H1 (cell line): ENCODE measurements at regions not wholly inside any gene's neighbourhood (a gene's known extent, or its start where the extent isn't known, plus 50 kb on each side); places are given as distances from the start of the nearest gene placed in this dataset.

ENCODE experiments used
- CTCF ChIA-PET: fragments of 300-600 bp; sonication (Branson Sonifier 250); formaldehyde crosslinking; loops from one replicate; lab custom pipeline; 2021; ENCODE audit not compliant: partially characterized antibody; lab: Charles Lee
- POLR2A ChIA-PET: fragments of 300-600 bp; sonication (Branson Sonifier 250); formaldehyde crosslinking; loops from one replicate; lab custom pipeline; 2021; ENCODE audit warnings: inconsistent platforms; ENCODE audit not compliant: partially characterized antibody; lab: Charles Lee
- DNase-seq, 2 experiments: peaks; one replicate each; pipeline versions ENCODE4 v3.0.0 to v3.0.0-alpha.2; 2010 to 2022; ENCODE audit warnings: low spot score in 2 of 2, low read depth in 1 of 2, mixed read lengths in 1 of 2
- FAIRE-seq: peaks from 2 replicates; lab custom pipeline; 2011; peaks lifted over from hg19 to GRCh38; lab: Jason Lieb, UNC
- H2AFZ ChIP-seq: 2 replicates; pipeline ENCODE4 v1.8.1; 2012; ENCODE audit warnings: low read length, inconsistent platforms
- H2AK5ac ChIP-seq: 2 replicates; pipeline ENCODE4 v1.6.1; 2013; ENCODE audit warnings: low read depth, low read length
- H2BK120ac ChIP-seq: replicated peaks from 2 replicates; pipeline ENCODE3; 2013; ENCODE audit warnings: low read depth, low read length, inconsistent platforms
- H2BK12ac ChIP-seq: 2 replicates; pipeline ENCODE4 v1.6.1; 2013; ENCODE audit warnings: low read depth, low read length
- H2BK15ac ChIP-seq: 2 replicates; pipeline ENCODE4 v1.6.1; 2013; ENCODE audit warnings: low read length
- H2BK20ac ChIP-seq: 2 replicates; pipeline ENCODE4 v1.6.1; 2013; ENCODE audit warnings: low read length
- H2BK5ac ChIP-seq: 2 replicates; pipeline ENCODE4 v1.6.1; 2013; ENCODE audit warnings: low read depth, low read length
- H3K14ac ChIP-seq: 2 replicates; pipeline ENCODE4 v1.6.1; 2013; ENCODE audit warnings: inconsistent platforms; ENCODE audit not compliant: insufficient read length
- H3K18ac ChIP-seq: 2 replicates; pipeline ENCODE4 v1.6.1; 2013; ENCODE audit warnings: low read length; ENCODE audit errors: extremely low read depth
- H3K23ac ChIP-seq: 2 replicates; pipeline ENCODE4 v1.6.1; 2013; ENCODE audit warnings: inconsistent platforms; ENCODE audit not compliant: insufficient read length
- H3K23me2 ChIP-seq: 2 replicates; pipeline ENCODE4 v1.6.1; 2013; ENCODE audit warnings: low read depth, low read length
- H3K27ac ChIP-seq: 2 replicates; pipeline ENCODE4 v1.6.1; 2011; ENCODE audit warnings: low read depth, low read length, inconsistent platforms
- H3K27me3 ChIP-seq, 4 experiments: replicated peaks in 1 of 4; 1 replicate in 1 of 4; 2 replicates in 3 of 4; pipeline versions ENCODE4 v1.6.1 to v1.8.1; 2011 to 2013; ENCODE audit warnings: low read length in 3 of 4, mild to moderate bottlenecking in 3 of 4, inconsistent platforms in 2 of 4, mixed read lengths in 2 of 4, moderate library complexity in 1 of 4; ENCODE audit not compliant: control insufficient read depth in 3 of 4, insufficient read depth in 3 of 4; ENCODE audit errors: extremely low read depth in 1 of 4
- H3K36me3 ChIP-seq, 4 experiments: 2 replicates each; pipeline versions ENCODE4 v1.6.1 to v1.8.1; 2011 to 2013; ENCODE audit warnings: mild to moderate bottlenecking in 4 of 4, low read length in 3 of 4, moderate library complexity in 2 of 4, control low read depth in 1 of 4, inconsistent platforms in 1 of 4; ENCODE audit not compliant: insufficient read depth in 4 of 4, control insufficient read depth in 2 of 4
- H3K4ac ChIP-seq: replicated peaks from 2 replicates; pipeline ENCODE3; 2013; ENCODE audit warnings: low read length, low read depth, mixed read lengths, inconsistent platforms; ENCODE audit not compliant: insufficient read length
- H3K4me1 ChIP-seq, 4 experiments: replicated peaks in 1 of 4; 1 replicate in 1 of 4; 2 replicates in 3 of 4; pipeline versions ENCODE4 v1.6.1 to v1.8.1; 2011 to 2013; ENCODE audit warnings: low read length in 3 of 4, inconsistent platforms in 2 of 4, mixed read lengths in 1 of 4; ENCODE audit not compliant: insufficient read depth in 4 of 4, control insufficient read depth in 3 of 4
- H3K4me2 ChIP-seq, 2 experiments: 2 replicates each; pipeline versions ENCODE4 v1.6.1 to v1.8.1; 2011 to 2013; ENCODE audit warnings: low read depth in 2 of 2, low read length in 2 of 2, control low read depth in 1 of 2, inconsistent platforms in 1 of 2, mild to moderate bottlenecking in 1 of 2; ENCODE audit not compliant: insufficient read depth in 1 of 2
- H3K4me3 ChIP-seq, 4 experiments: fragments of 200-600, 300-600 bp in 1 of 4; sonication (generic), shearing (Covaris generic), sonication (Bioruptor Twin) in 1 of 4; 2 replicates each; pipeline versions ENCODE4 v1.5.1 to v1.8.1; 2011 to 2016; ENCODE audit warnings: low read length in 4 of 4, low read depth in 3 of 4, control low read depth in 2 of 4, inconsistent platforms in 2 of 4, mild to moderate bottlenecking in 2 of 4, mixed read lengths in 1 of 4, moderate library complexity in 1 of 4; ENCODE audit not compliant: insufficient read depth in 2 of 4; ENCODE audit errors: extremely low read depth in 1 of 4
- H3K56ac ChIP-seq: replicated peaks from 2 replicates; pipeline ENCODE3; 2013; ENCODE audit warnings: low read depth, mild to moderate bottlenecking, mixed read lengths, low read length, inconsistent platforms; ENCODE audit not compliant: insufficient read length
- H3K79me1 ChIP-seq: 2 replicates; pipeline ENCODE4 v1.6.1; 2013; ENCODE audit warnings: low read depth, low read length, control low read depth
- H3K79me2 ChIP-seq, 2 experiments: 2 replicates each; pipeline versions ENCODE4 v1.6.1 to v1.8.1; 2012 to 2013; ENCODE audit warnings: low read length in 2 of 2, mild to moderate bottlenecking in 2 of 2, inconsistent platforms in 1 of 2; ENCODE audit not compliant: insufficient read depth in 2 of 2, control insufficient read depth in 1 of 2
- H3K9ac ChIP-seq, 4 experiments: replicated peaks in 1 of 4; 1 replicate in 1 of 4; 2 replicates in 3 of 4; pipeline versions ENCODE4 v1.6.1 to v1.8.1; 2011 to 2013; ENCODE audit warnings: low read depth in 3 of 4, low read length in 3 of 4, control low read depth in 2 of 4, mild to moderate bottlenecking in 2 of 4, moderate library complexity in 2 of 4, inconsistent platforms in 1 of 4; ENCODE audit errors: extremely low read depth in 1 of 4
- H3K9me3 ChIP-seq, 2 experiments: 2 replicates each; pipeline versions ENCODE4 v1.6.1 to v1.8.1; 2012 to 2013; ENCODE audit warnings: mild to moderate bottlenecking in 2 of 2, moderate library complexity in 2 of 2, control low read depth in 1 of 2, inconsistent platforms in 1 of 2, low read depth in 1 of 2, low read length in 1 of 2, mixed read lengths in 1 of 2; ENCODE audit not compliant: insufficient read depth in 2 of 2
- H4K20me1 ChIP-seq, 2 experiments: replicated peaks in 1 of 2; 2 replicates each; pipeline versions ENCODE3 to v1.8.1; 2011 to 2013; ENCODE audit warnings: inconsistent platforms in 2 of 2, low read length in 2 of 2, mild to moderate bottlenecking in 1 of 2; ENCODE audit not compliant: insufficient read depth in 2 of 2, control insufficient read depth in 1 of 2
- H4K5ac ChIP-seq: 2 replicates; pipeline ENCODE4 v1.6.1; 2013; ENCODE audit warnings: low read length, low read depth, mixed read lengths, inconsistent platforms; ENCODE audit not compliant: insufficient read length
- H4K8ac ChIP-seq: 2 replicates; pipeline ENCODE4 v1.8.0; 2013; ENCODE audit warnings: mild to moderate bottlenecking, moderate library complexity, low read length, inconsistent platforms; ENCODE audit not compliant: insufficient read depth; ENCODE audit errors: extremely low read depth
- H4K91ac ChIP-seq: replicated peaks from 2 replicates; pipeline ENCODE3; 2013; ENCODE audit warnings: low read length, mixed read lengths, inconsistent platforms; ENCODE audit not compliant: insufficient read length
- CTBP2 ChIP-seq: IDR thresholded peaks from 2 replicates; pipeline ENCODE4 v1.7.0; 2011; ENCODE audit warnings: borderline replicate concordance, mild to moderate bottlenecking, moderate library complexity, mixed read lengths, low read length; ENCODE audit not compliant: insufficient read depth, insufficient read length
- HDAC2 ChIP-seq, 2 experiments: fragments of 300-600 bp in 1 of 2; sonication (generic) in 1 of 2; IDR thresholded peaks; 2 replicates each; pipeline ENCODE4 v1.6.1; 2011 to 2012; ENCODE audit warnings: low read depth in 2 of 2, low read length in 2 of 2, mild to moderate bottlenecking in 2 of 2, moderate library complexity in 2 of 2, borderline replicate concordance in 1 of 2, inconsistent platforms in 1 of 2
- KDM5A ChIP-seq: fragments of 200-600 bp; IDR thresholded peaks from 2 replicates; pipeline ENCODE4 v1.7.1; 2012; ENCODE audit warnings: mild to moderate bottlenecking, low read length, inconsistent platforms, mixed read lengths
- RAD21 ChIP-seq, 2 experiments: IDR thresholded peaks in 1 of 2; conservative IDR thresholded peaks in 1 of 2; 2 replicates each; pipeline ENCODE4 v1.6.1; 2011; ENCODE audit warnings: low read depth in 2 of 2, low read length in 2 of 2, improper control_type of control experiment in 1 of 2, inconsistent platforms in 1 of 2, mild to moderate bottlenecking in 1 of 2, moderate library complexity in 1 of 2
- RNF2 ChIP-seq: fragments of 200-900, 300-1000 bp; sonication (generic); IDR thresholded peaks from 2 replicates; pipeline ENCODE4 v1.7.1; 2016; ENCODE audit warnings: borderline replicate concordance, low read depth, mild to moderate bottlenecking, antibody characterized with exemption, low read length; ENCODE audit not compliant: poor library complexity, severe bottlenecking; ENCODE audit errors: missing control alignments
- TAF1 ChIP-seq: IDR thresholded peaks from 2 replicates; pipeline ENCODE4 v1.6.1; 2011; ENCODE audit warnings: mild to moderate bottlenecking, low read depth, low read length
- TEAD4 ChIP-seq: IDR thresholded peaks from 2 replicates; pipeline ENCODE4 v1.6.1; 2012; ENCODE audit warnings: low read depth, low read length, inconsistent platforms, mixed read lengths
- whole genome bisulfite sequencing, 2 experiments: shearing (Covaris generic) in 1 of 2; methylation state at CpG; one replicate each; pipeline versions ENCODE4 v1.1.6 to v1.1.7; 2013 to 2015; ENCODE audit warnings: low lambda C conversion rate in 2 of 2, mixed read lengths in 2 of 2, inconsistent platforms in 1 of 2, low coverage in 1 of 2, missing lambda C conversion rate in 1 of 2; ENCODE audit not compliant: insufficient replicate concordance in 2 of 2, insufficient coverage in 1 of 2, insufficient read length in 1 of 2; ENCODE audit errors: extremely low coverage in 1 of 2, missing lambda C conversion rate in 1 of 2; 5-methylcytosine and 5-hydroxymethylcytosine counted together
- TF ChIP-seq, protein P1 (sequence below): IDR thresholded peaks from 2 replicates; pipeline ENCODE4 v1.6.1; 2012; ENCODE audit warnings: inconsistent platforms

DNA sequence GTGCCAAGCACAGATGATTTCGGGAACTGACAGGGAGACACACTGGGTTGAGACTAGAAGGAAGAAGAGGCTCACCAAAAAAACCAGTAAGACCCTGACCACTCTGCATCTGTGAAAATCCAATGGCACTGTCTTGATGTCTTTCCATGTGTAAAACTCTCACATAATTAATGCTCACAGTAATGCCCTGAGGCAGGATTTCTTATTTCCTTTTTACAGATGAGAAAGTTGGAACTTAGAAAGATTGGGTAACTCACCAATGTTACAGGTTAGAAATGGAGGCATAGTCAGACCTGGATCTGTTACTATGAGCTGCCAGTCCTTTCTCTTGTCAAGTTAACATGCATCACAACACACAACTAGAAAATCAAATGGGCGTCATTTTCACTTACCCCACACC is 151.0 kb upstream of the MCHR2 start:
- Histone ChIP-seq H3K56ac (no peak overlapping the region), H3K9ac (no peak overlapping the region), H2BK20ac (no peak overlapping the region), H3K4me3 (no peak overlapping the region), H2BK120ac (no peak overlapping the region), H3K4ac (no peak overlapping the region), H3K36me3 (no peaks in the 10 kb centered on the region), H2BK15ac (no peak overlapping the region), H3K18ac (no peak overlapping the region), H3K27ac (no peak overlapping the region), H3K27me3 (no peaks in the 10 kb centered on the region), H2AFZ (no peak overlapping the region), H3K23ac (no peak overlapping the region), H3K79me1 (no peaks in the 10 kb centered on the region), H4K8ac (no peak overlapping the region), H3K9me3 (no peaks in the 10 kb centered on the region), H3K4me2 (no peak overlapping the region), H4K91ac (no peak overlapping the region), H3K4me1 (no peaks in the 10 kb centered on the region), H2AK5ac (no peak overlapping the region), H2BK5ac (no peak overlapping the region), H4K20me1 (no peaks in the 10 kb centered on the region), H2BK12ac (no peak overlapping the region), H3K14ac (no peak overlapping the region), H4K5ac (no peak overlapping the region), H3K23me2 (no peaks in the 10 kb centered on the region; the same call in 1 of the 2 replicates), H3K79me2 (no peaks in the 10 kb centered on the region)
- WGBS, 2 experiments = 85% methylated on average over 2 of the region's 2 CpGs; no CpG with 5 or more reads in 1 of the 2 experiments
- CTCF ChIA-PET = interaction anchor here (0.7 kb wide), 1 partner anchor 28 kb away, joined by 3 read pairs; no protein-coding TSS in a partner anchor
- TF ChIP-seq HDAC2 (IDR thresholded peaks at IDR 0.05; ENCODE audit: borderline replicate concordance in 1 of 2, low read depth in 2 of 2, low read length in 2 of 2) = no peak
- no peak for TF ChIP-seq TAF1
- TF ChIP-seq RAD21 (IDR thresholded peaks at IDR 0.05 in 1 of 2, conservative IDR thresholded peaks at IDR 0.05 in 1 of 2; ENCODE audit: low read depth in 2 of 2, low read length in 2 of 2) = no peak
- TF ChIP-seq CTBP2 = no peak
- no peak for TF ChIP-seq KDM5A
- TF ChIP-seq TEAD4 = no peak
- TF ChIP-seq, protein P1, sequence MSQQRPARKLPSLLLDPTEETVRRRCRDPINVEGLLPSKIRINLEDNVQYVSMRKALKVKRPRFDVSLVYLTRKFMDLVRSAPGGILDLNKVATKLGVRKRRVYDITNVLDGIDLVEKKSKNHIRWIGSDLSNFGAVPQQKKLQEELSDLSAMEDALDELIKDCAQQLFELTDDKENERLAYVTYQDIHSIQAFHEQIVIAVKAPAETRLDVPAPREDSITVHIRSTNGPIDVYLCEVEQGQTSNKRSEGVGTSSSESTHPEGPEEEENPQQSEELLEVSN = no peak
- no peak for TF ChIP-seq RNF2
- DNase-seq = no peak
- FAIRE-seq = no peak
- POLR2A ChIA-PET = no interaction called here
